Activated T-helper 1 cell treated with anti-CD3 and anti-CD28 coated beads, Interleukin-12 subunit alpha, Interleukin-12 subunit beta, Interleukin-2, Interleukin-4 antibody, amounts not matched to agents 30 ng/mL and 10 ng/mL and 1 ng/mL, durations not matched to agents 14 hours and 24 hours and 36 hours (primary cell): ENCODE measurements at regions not wholly inside any gene's neighbourhood (a gene's known extent, or its start where the extent isn't known, plus 50 kb on each side); places are given as distances from the start of the nearest gene placed in this dataset.

Experiments used
- DNase-seq: peaks from one replicate; pipeline ENCODE4 v3.0.0; 2021; ENCODE audit warnings: low spot score
- H3K27ac Mint-ChIP-seq: one replicate; pipeline ENCODE4 v1.8.0; 2021; ENCODE audit warnings: mild to moderate bottlenecking, mixed read lengths
- H3K27me3 Mint-ChIP-seq: one replicate; pipeline ENCODE4 v1.8.0; 2022; ENCODE audit warnings: mild to moderate bottlenecking, moderate library complexity, mixed read lengths; ENCODE audit not compliant: insufficient read depth
- H3K36me3 Mint-ChIP-seq: one replicate; pipeline ENCODE4 v1.8.0; 2021; ENCODE audit warnings: low read depth, mixed read lengths
- H3K4me1 Mint-ChIP-seq: one replicate; pipeline ENCODE4 v1.8.0; 2021; ENCODE audit warnings: low read depth, mixed read lengths
- H3K4me3 Mint-ChIP-seq: one replicate; pipeline ENCODE4 v1.8.0; 2021; ENCODE audit warnings: mild to moderate bottlenecking, moderate library complexity, mixed read lengths
- H3K9me3 Mint-ChIP-seq: one replicate; pipeline ENCODE4 v1.8.0; 2021; ENCODE audit warnings: mixed read lengths
- intact Hi-C: fragments of 100-400 bp; cut with micrococcal nuclease; formaldehyde crosslinking; loops from one replicate; pipeline ENCODE4 v1.15.1; 2024

GRCh38 chr20:63077705-63078104 is 70.9 kb upstream of the BHLHE23 start:
- Mint-ChIP-seq H3K4me3 (no peak overlapping the region), H3K27me3 (peaks cover 11% of the 10 kb centered on the region), H3K36me3 (no peaks in the 10 kb centered on the region), H3K27ac (no peak overlapping the region), H3K9me3 (peaks cover 26% of the 10 kb centered on the region), H3K4me1 (no peaks in the 10 kb centered on the region)
- DNase-seq, result no peak
- intact Hi-C loops, result loop anchor here (10.0 kb wide), 1 partner anchor 97 kb away; no protein-coding TSS in a partner anchor

- no peak for DNase-seq
- Mint-ChIP-seq H3K27me3 (peaks cover 15% of the 10 kb centered on the region), H3K36me3 (no peaks in the 10 kb centered on the region), H3K4me1 (no peaks in the 10 kb centered on the region), H3K27ac (no peak overlapping the region), H3K9me3 (peaks cover 26% of the 10 kb centered on the region), H3K4me3 (no peak overlapping the region)
- intact Hi-C loops, result loop anchor here (10.0 kb wide), 1 partner anchor 98 kb away; no protein-coding TSS in a partner anchor
Measured at GRCh38 chr20:63076421-63076820, 69.7 kb upstream of the BHLHE23 start.

GRCh38 chr20:63074631-63075030 is 67.9 kb upstream of the BHLHE23 start:
- peaks cover 26% of the 10 kb centered on the region for H3K9me3 Mint-ChIP-seq
- no peak overlapping the region for H3K27ac Mint-ChIP-seq
- DNase-seq, result no peak
- H3K36me3 Mint-ChIP-seq, result no peaks in the 10 kb centered on the region
- no peak overlapping the region for H3K4me3 Mint-ChIP-seq
- H3K4me1 Mint-ChIP-seq, result no peaks in the 10 kb centered on the region
- intact Hi-C loops, result loop anchor here (10.0 kb wide), 1 partner anchor 100 kb away; no protein-coding TSS in a partner anchor
- peaks cover 25% of the 10 kb centered on the region for H3K27me3 Mint-ChIP-seq

DNA sequence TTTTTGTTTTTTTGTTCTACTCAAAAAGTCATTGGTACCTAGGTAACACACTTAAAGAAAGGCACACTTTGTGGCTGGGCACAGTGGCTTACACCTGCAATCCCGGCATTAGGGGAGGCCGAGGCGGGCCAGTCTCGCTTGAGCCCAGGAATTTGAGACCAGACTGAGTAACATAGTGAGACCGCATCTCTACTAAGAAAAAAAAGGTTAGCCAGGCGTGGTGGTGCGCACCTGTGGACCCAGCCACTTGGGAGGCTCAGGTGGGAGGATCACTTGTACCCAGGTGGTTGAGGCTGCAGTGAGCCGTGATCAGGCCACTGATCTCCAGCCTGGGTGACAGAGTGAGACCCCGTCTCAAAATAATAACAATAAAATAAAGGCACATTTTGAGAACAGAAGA is 67.4 kb upstream of the BHLHE23 start:
- Mint-ChIP-seq H3K36me3 (no peaks in the 10 kb centered on the region), H3K27ac (no peak overlapping the region), H3K4me1 (no peaks in the 10 kb centered on the region), H3K4me3 (no peak overlapping the region), H3K9me3 (peaks cover 24% of the 10 kb centered on the region), H3K27me3 (peaks cover 25% of the 10 kb centered on the region)
- intact Hi-C loops, result loop anchor here (10.0 kb wide), 1 partner anchor 101 kb away; no protein-coding TSS in a partner anchor
- no peak for DNase-seq

GRCh38 chr20:63073738-63074065 is 66.9 kb upstream of the BHLHE23 start:
- Mint-ChIP-seq H3K36me3 (no peaks in the 10 kb centered on the region), H3K27ac (no peak overlapping the region), H3K27me3 (peaks cover 25% of the 10 kb centered on the region), H3K4me1 (no peaks in the 10 kb centered on the region), H3K9me3 (peaks cover 20% of the 10 kb centered on the region), H3K4me3 (no peak overlapping the region)
- intact Hi-C loops, result loop anchor here (10.0 kb wide), 1 partner anchor 101 kb away; no protein-coding TSS in a partner anchor
- no peak for DNase-seq

DNA sequence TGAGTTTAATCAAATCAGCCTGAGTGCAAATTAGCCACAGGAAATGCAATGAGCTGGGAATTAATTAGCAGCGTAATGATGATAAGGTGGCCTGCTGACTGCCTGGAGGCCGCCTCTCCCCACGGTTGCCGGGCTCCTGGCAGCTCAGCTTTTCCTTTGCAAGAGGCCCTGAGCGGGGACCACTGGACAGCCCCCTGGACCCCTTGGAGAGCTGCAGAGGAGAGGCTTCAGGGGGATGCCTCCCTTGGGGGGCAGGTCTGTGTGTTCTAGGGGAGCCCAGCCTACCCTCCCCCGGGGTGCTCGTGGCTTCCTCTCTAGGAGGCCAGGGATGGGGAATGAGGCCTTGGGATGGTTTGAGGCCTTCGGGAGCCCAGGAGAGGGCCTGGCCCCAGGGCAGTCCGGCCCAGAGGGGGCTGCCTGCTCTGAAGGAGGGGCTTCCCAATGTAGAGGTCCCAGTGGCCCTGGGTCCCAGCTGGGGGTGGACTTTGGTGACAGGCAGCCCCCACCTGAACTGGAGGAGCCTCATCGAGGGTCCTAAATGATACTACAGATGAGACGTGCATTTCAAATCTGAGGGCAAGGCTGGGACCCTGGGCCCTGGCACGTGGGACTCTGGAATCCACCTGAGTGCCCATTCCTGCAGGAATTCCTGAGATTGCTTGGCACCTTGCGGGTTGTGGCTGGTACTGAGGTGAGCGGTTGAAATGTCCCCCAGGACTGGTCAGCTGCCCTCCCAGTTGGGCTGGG is 66.4 kb upstream of the BHLHE23 start:
- Mint-ChIP-seq H3K27me3 (peaks cover 25% of the 10 kb centered on the region), H3K36me3 (no peaks in the 10 kb centered on the region), H3K27ac (no peak overlapping the region), H3K4me1 (no peaks in the 10 kb centered on the region), H3K9me3 (peaks cover 14% of the 10 kb centered on the region), H3K4me3 (no peak overlapping the region)
- intact Hi-C loops, result loop anchor here (10.0 kb wide), 1 partner anchor 102 kb away; no protein-coding TSS in a partner anchor
- DNase-seq, result no peak

DNA sequence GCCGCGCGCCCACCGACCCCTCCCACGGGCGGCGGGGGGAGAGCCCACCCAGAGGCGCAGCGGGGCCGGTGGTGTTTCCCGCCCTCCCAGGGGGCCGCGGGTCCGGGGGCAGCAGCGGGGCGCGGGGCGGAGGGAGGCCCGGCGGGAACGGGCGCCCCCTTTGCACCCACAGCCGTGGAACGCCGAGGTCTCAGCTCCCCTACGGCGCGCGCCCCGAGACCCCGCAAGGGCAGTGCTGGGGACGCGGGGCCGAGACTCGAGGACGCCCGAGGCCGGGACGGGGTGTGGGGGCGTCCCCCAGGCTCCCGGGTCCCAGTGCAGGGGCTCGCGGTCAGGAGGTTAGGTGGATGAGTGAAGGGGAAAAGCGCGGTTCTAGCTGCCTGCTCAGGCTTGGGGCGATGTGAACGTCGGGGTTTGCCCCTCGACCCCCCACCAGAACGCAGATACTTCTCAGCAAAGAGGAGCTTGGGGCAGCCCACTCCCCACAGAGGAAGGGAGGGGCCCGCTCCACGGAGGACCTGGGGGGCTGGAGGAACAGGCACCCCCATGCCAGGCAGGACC is 65.5 kb upstream of the BHLHE23 start:
- Mint-ChIP-seq H3K4me1 (no peaks in the 10 kb centered on the region), H3K36me3 (no peaks in the 10 kb centered on the region), H3K27ac (no peak overlapping the region), H3K9me3 (peaks cover 6% of the 10 kb centered on the region), H3K4me3 (no peak overlapping the region), H3K27me3 (peaks cover 25% of the 10 kb centered on the region)
- DNase-seq, result no peak
- intact Hi-C loops, result loop anchor here (10.0 kb wide), 1 partner anchor 102 kb away; no protein-coding TSS in a partner anchor

DNA sequence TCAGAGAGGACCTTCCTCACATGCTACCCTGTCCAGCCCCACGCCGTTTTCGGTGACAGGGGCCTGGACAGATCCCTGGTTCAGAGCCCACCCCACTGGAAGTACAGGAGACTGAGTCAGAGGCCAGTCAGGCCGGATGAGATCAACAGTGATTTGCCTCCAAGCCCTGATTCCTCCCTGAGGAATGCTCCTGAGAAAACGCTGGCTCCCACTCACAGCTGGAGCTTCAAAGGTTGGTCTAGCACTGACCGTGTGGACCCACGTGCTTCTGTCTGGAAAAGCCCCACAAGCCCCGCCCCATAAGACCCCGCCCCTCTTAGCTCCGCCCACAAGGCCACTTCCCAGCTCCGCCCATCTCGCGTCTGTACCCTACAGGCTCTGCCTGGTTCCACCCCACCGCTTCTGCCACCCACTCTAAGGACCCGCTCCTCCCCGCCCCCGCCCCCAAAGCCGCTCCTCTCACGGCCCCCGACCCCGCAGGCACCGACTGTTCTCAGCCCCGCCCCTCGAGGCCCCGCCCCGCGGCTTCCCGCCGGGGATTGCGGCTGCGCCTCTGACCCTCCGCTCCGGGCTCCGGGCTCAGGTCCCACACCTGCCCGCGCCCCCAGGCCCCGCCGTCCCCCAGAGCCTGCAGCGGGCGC is 64.9 kb upstream of the BHLHE23 start:
- H3K36me3 Mint-ChIP-seq, result no peaks in the 10 kb centered on the region
- no peaks in the 10 kb centered on the region for H3K4me1 Mint-ChIP-seq
- peaks cover 3% of the 10 kb centered on the region for H3K9me3 Mint-ChIP-seq
- intact Hi-C loops, result loop anchor here (10.0 kb wide), 1 partner anchor 103 kb away; no protein-coding TSS in a partner anchor
- no peak overlapping the region for H3K27ac Mint-ChIP-seq
- H3K27me3 Mint-ChIP-seq, result peaks cover 21% of the 10 kb centered on the region
- H3K4me3 Mint-ChIP-seq, result no peak overlapping the region
- no peak for DNase-seq

- no peaks in the 10 kb centered on the region for H3K9me3 Mint-ChIP-seq
Measured at GRCh38 chr20:63070771-63071540, 64.2 kb upstream of the BHLHE23 start.

GRCh38 chr20:63070301-63070625 is 63.5 kb upstream of the BHLHE23 start:
- no peaks in the 10 kb centered on the region for H3K4me1 Mint-ChIP-seq
- peaks cover 21% of the 10 kb centered on the region for H3K27me3 Mint-ChIP-seq
- intact Hi-C loops, result loop anchor here (10.0 kb wide), 1 partner anchor 105 kb away; no protein-coding TSS in a partner anchor
- no peak for DNase-seq
- no peak overlapping the region for H3K4me3 Mint-ChIP-seq
- no peaks in the 10 kb centered on the region for H3K36me3 Mint-ChIP-seq
- no peak overlapping the region for H3K27ac Mint-ChIP-seq
- no peaks in the 10 kb centered on the region for H3K9me3 Mint-ChIP-seq

More at GRCh38 chr20:63070771-63071540, 64.2 kb upstream of the BHLHE23 start:
- no peak overlapping the region for H3K4me3 Mint-ChIP-seq
- DNase-seq, result no peak
- H3K27ac Mint-ChIP-seq, result no peak overlapping the region
- no peaks in the 10 kb centered on the region for H3K36me3 Mint-ChIP-seq
- H3K4me1 Mint-ChIP-seq, result no peaks in the 10 kb centered on the region
- peaks cover 21% of the 10 kb centered on the region for H3K27me3 Mint-ChIP-seq
- intact Hi-C loops, result loop anchor here (10.0 kb wide), 1 partner anchor 104 kb away; no protein-coding TSS in a partner anchor

- Mint-ChIP-seq H3K9me3 (no peaks in the 10 kb centered on the region), H3K4me1 (no peaks in the 10 kb centered on the region), H3K27ac (no peak overlapping the region), H3K4me3 (no peak overlapping the region), H3K36me3 (no peaks in the 10 kb centered on the region), H3K27me3 (peaks cover 18% of the 10 kb centered on the region)
- DNase-seq, result no peak
- intact Hi-C loops, result no loop called here
Measured at GRCh38 chr20:63068711-63069367, 62.1 kb upstream of the BHLHE23 start.
